Natural killer cell (primary cell): ENCODE measurements at regions not wholly inside any gene's neighbourhood (a gene's known extent, or its start where the extent isn't known, plus 50 kb on each side); places are given as distances from the start of the nearest gene placed in this dataset.

ENCODE experiments used
- ATAC-seq, 3 donors: fragments of 150-1000 bp in 2 of 3; fragments of 200-7000 bp in 1 of 3; cut with Tn5 transposase; 1 replicate in 1 of 3; 2 replicates in 2 of 3; pipeline ENCODE4 v1.10.0; 2021; ENCODE audit warnings: mild to moderate bottlenecking in 2 of 3, moderate library complexity in 2 of 3
- DNase-seq, 2 donors: peaks; one replicate each; pipeline versions ENCODE4 v3.0.0 to v3.0.0-alpha.2; 2013 to 2021; ENCODE audit warnings: mixed read lengths in 1 of 2
- H3K27ac ChIP-seq: one replicate; pipeline ENCODE4 v1.5.1; 2013; ENCODE audit warnings: mild to moderate bottlenecking, low read length
- H3K27me3 ChIP-seq: one replicate; pipeline ENCODE4 v1.6.1; 2013; ENCODE audit warnings: low read length; ENCODE audit not compliant: control insufficient read depth, insufficient read depth
- H3K36me3 ChIP-seq: one replicate; pipeline ENCODE4 v1.6.1; 2013; ENCODE audit warnings: low read length; ENCODE audit not compliant: control insufficient read depth, insufficient read depth
- H3K4me1 ChIP-seq: one replicate; pipeline ENCODE4 v1.6.1; 2013; ENCODE audit warnings: low read length; ENCODE audit not compliant: control insufficient read depth, insufficient read depth
- H3K4me3 ChIP-seq: one replicate; pipeline ENCODE4 v1.5.1; 2013; ENCODE audit warnings: low read length
- H3K9me3 ChIP-seq: one replicate; pipeline ENCODE4 v1.6.1; 2013; ENCODE audit warnings: low read length; ENCODE audit not compliant: control insufficient read depth, insufficient read depth
- H3K27ac Mint-ChIP-seq, 2 donors: one replicate each; pipeline ENCODE4 v1.8.0; 2022; ENCODE audit warnings: mild to moderate bottlenecking in 2 of 2, mixed read lengths in 2 of 2, moderate library complexity in 1 of 2
- H3K27me3 Mint-ChIP-seq, 2 donors: one replicate each; pipeline ENCODE4 v1.8.0; 2022; ENCODE audit warnings: low read depth in 2 of 2, mixed read lengths in 2 of 2
- H3K36me3 Mint-ChIP-seq: one replicate; pipeline ENCODE4 v1.8.0; 2022; ENCODE audit warnings: mixed read lengths
- H3K4me1 Mint-ChIP-seq, 2 donors: one replicate each; pipeline ENCODE4 v1.8.0; 2022; ENCODE audit warnings: mixed read lengths in 2 of 2
- H3K4me3 Mint-ChIP-seq: one replicate; pipeline ENCODE4 v1.8.0; 2022; ENCODE audit warnings: mild to moderate bottlenecking, moderate library complexity, mixed read lengths
- H3K9me3 Mint-ChIP-seq, 2 donors: one replicate each; pipeline ENCODE4 v1.8.0; 2022; ENCODE audit warnings: mixed read lengths in 2 of 2
- CTCF ChIP-seq: fragments of 200-600 bp; IDR thresholded peaks from one replicate; pipeline ENCODE4 v1.8.0; 2022; ENCODE audit warnings: antibody characterized with exemption
- WGBS: methylation state at CpG from one replicate; pipeline ENCODE4 v1.1.7; 2013; ENCODE audit warnings: missing lambda C conversion rate; ENCODE audit not compliant: insufficient coverage; 5-methylcytosine and 5-hydroxymethylcytosine counted together
- intact Hi-C: fragments of 100-400 bp; cut with micrococcal nuclease; formaldehyde crosslinking; loops from one replicate; pipeline ENCODE4 v1.14.2; 2022

- H3K27ac Mint-ChIP-seq = no peak overlapping the region
- H3K27me3 Mint-ChIP-seq = no peaks in the 10 kb centered on the region
- no peaks in the 10 kb centered on the region for H3K36me3 ChIP-seq
- intact Hi-C loops = no loop called here
- H3K4me3 Mint-ChIP-seq = no peak overlapping the region
- ATAC-seq (no peak), DNase-seq (no peak)
- H3K4me1 ChIP-seq = no peaks in the 10 kb centered on the region
- H3K9me3 ChIP-seq = peaks cover 2% of the 10 kb centered on the region
- no peaks in the 10 kb centered on the region for H3K9me3 Mint-ChIP-seq
- no peak overlapping the region for H3K4me3 ChIP-seq
- H3K27ac ChIP-seq = no peak overlapping the region
- 93% methylated on average over 5 of the region's 5 CpGs for WGBS
- TF ChIP-seq CTCF = no peak
- no peaks in the 10 kb centered on the region for H3K36me3 Mint-ChIP-seq
- no peaks in the 10 kb centered on the region for H3K4me1 Mint-ChIP-seq
- H3K27me3 ChIP-seq = no peaks in the 10 kb centered on the region
Observed at GRCh38 chr6:166023273-166023989, 144.2 kb downstream of the TBXT start.

- no peaks in the 10 kb centered on the region for H3K27me3 Mint-ChIP-seq
- no peaks in the 10 kb centered on the region for H3K4me1 Mint-ChIP-seq
- no peak for ATAC-seq
- H3K27ac Mint-ChIP-seq = no peak overlapping the region
- H3K4me3 ChIP-seq = no peak overlapping the region
- no peaks in the 10 kb centered on the region for H3K4me1 ChIP-seq
- no peak for DNase-seq
- TF ChIP-seq CTCF = no peak
- intact Hi-C loops = no loop called here
- no peak overlapping the region for H3K4me3 Mint-ChIP-seq
- H3K36me3 Mint-ChIP-seq = no peaks in the 10 kb centered on the region
- peaks cover 6 to 7% of the 10 kb centered on the region in 2 donors for H3K9me3 Mint-ChIP-seq
- no peaks in the 10 kb centered on the region for H3K27me3 ChIP-seq
- no peaks in the 10 kb centered on the region for H3K36me3 ChIP-seq
- 71% methylated on average over 1 of the region's 3 CpGs for WGBS
- H3K9me3 ChIP-seq = peaks cover 2% of the 10 kb centered on the region
- H3K27ac ChIP-seq = no peak overlapping the region
Observed at GRCh38 chr6:166021429-166021828, 146.2 kb downstream of the TBXT start.

GRCh38 chr6:166019214-166019613 is 148.4 kb downstream of the TBXT start:
- WGBS = 80% methylated on average over 5 of the region's 6 CpGs
- no peaks in the 10 kb centered on the region for H3K4me1 ChIP-seq
- ATAC-seq = no peak

More at GRCh38 chr6:166019214-166019613, 148.4 kb downstream of the TBXT start:
- no peak for DNase-seq
- intact Hi-C loops = no loop called here
- peaks cover 2% of the 10 kb centered on the region for H3K27me3 ChIP-seq
- H3K9me3 Mint-ChIP-seq = peaks cover 7 to 10% of the 10 kb centered on the region in 2 donors
- H3K4me3 Mint-ChIP-seq = no peak overlapping the region
- peaks cover 2% of the 10 kb centered on the region for H3K9me3 ChIP-seq
- no peaks in the 10 kb centered on the region for H3K36me3 Mint-ChIP-seq
- no peak overlapping the region for H3K27ac ChIP-seq
- TF ChIP-seq CTCF = no peak
- H3K27ac Mint-ChIP-seq = no peak overlapping the region
- H3K4me3 ChIP-seq = no peak overlapping the region
- no peaks in the 10 kb centered on the region for H3K4me1 Mint-ChIP-seq
- H3K36me3 ChIP-seq = no peaks in the 10 kb centered on the region
- H3K27me3 Mint-ChIP-seq = peaks cover 0 to 8% of the 10 kb centered on the region in 2 donors
